Lung (tissue), 11 donors: ENCODE measurements at regions not wholly inside any gene's neighbourhood (a gene's known extent, or its start where the extent isn't known, plus 50 kb on each side); places are given as distances from the start of the nearest gene placed in this dataset.
"Not testable (repeated sequence)": the region's sequence is repeated elsewhere in the genome, so short reads cannot be mapped to it uniquely, and the experiment has no call there.

Experiments used
- ATAC-seq: fragments of 200-7000 bp; cut with Tn5 transposase; one replicate; pipeline ENCODE4 v1.9.1; 2020; ENCODE audit warnings: moderate number of reproducible peaks; ENCODE audit not compliant: insufficient read depth, low FRiP score
- DNase-seq, 3 donors: peaks; one replicate each; pipeline ENCODE4 v3.0.0-alpha.2; 2013 to 2017
- H3K27ac ChIP-seq, 2 donors: one replicate each; pipeline ENCODE4 v1.5.1; 2013; ENCODE audit warnings: mild to moderate bottlenecking in 2 of 2, moderate library complexity in 2 of 2, control low read depth in 1 of 2, inconsistent platforms in 1 of 2, low read depth in 1 of 2, low read length in 1 of 2
- H3K27me3 ChIP-seq, 3 donors: one replicate each; pipeline ENCODE4 v1.5.1; 2013; ENCODE audit warnings: low read length in 2 of 3; ENCODE audit not compliant: control insufficient read depth in 3 of 3, insufficient read depth in 3 of 3
- H3K36me3 ChIP-seq, 4 donors: one replicate each; pipeline ENCODE4 v1.5.1; 2013; ENCODE audit warnings: low read length in 4 of 4, mild to moderate bottlenecking in 1 of 4, moderate library complexity in 1 of 4; ENCODE audit not compliant: control insufficient read depth in 4 of 4, insufficient read depth in 4 of 4
- H3K4me1 ChIP-seq, 5 donors: one replicate each; pipeline ENCODE4 v1.5.1; 2013; ENCODE audit warnings: low read length in 5 of 5, mild to moderate bottlenecking in 2 of 5, moderate library complexity in 1 of 5; ENCODE audit not compliant: control insufficient read depth in 5 of 5, insufficient read depth in 5 of 5
- H3K4me3 ChIP-seq: one replicate; pipeline ENCODE4 v1.5.1; 2013; ENCODE audit warnings: mild to moderate bottlenecking, control low read depth, moderate library complexity
- H3K9ac ChIP-seq, 2 donors: one replicate each; pipeline ENCODE4 v1.5.1; 2013; ENCODE audit warnings: low read length in 2 of 2, control low read depth in 1 of 2; ENCODE audit not compliant: insufficient read depth in 1 of 2
- H3K9me3 ChIP-seq, 4 donors: one replicate each; pipeline ENCODE4 v1.5.1; 2013; ENCODE audit warnings: low read length in 3 of 4, mild to moderate bottlenecking in 1 of 4, moderate library complexity in 1 of 4; ENCODE audit not compliant: control insufficient read depth in 4 of 4, insufficient read depth in 3 of 4
- CTCF ChIP-seq: IDR thresholded peaks from 2 replicates; pipeline ENCODE4 v1.5.1; 2012; ENCODE audit warnings: mild to moderate bottlenecking; ENCODE audit errors: control extremely low read depth, extremely low read depth
- WGBS, 2 donors: extraction: QIAGEN DNeasy Blood & Tissue Kit; methylation state at CpG; one replicate each; pipeline ENCODE4 v1.1.7; 2013; 5-methylcytosine and 5-hydroxymethylcytosine counted together
- donor health status: control.
- donor health status: control.
- donor health status: Bipolar disorder and iron deficiency.
- donor health status: healthy.
- donor health status: DM: yes; HTN: yes; CAD: no.

GRCh38 chr14:89507521-89507920 is 90.5 kb upstream of the FOXN3 start:
- WGBS, 2 donors: 72 to 85% methylated on average over 1 of the region's 1 CpG
- Histone ChIP-seq H3K9me3 (no peaks in the 10 kb centered on the region), H3K36me3 (no peaks in the 10 kb centered on the region), H3K27me3 (no peaks in the 10 kb centered on the region), H3K9ac (no peak overlapping the region), H3K4me3 (no peak overlapping the region), H3K27ac (no peak overlapping the region), H3K4me1 (peaks cover 0 to 12% (median 0%) of the 10 kb centered on the region in 5 donors)
- DNase-seq: no peak
- ATAC-seq: no peak
- TF ChIP-seq CTCF: no peak

DNA sequence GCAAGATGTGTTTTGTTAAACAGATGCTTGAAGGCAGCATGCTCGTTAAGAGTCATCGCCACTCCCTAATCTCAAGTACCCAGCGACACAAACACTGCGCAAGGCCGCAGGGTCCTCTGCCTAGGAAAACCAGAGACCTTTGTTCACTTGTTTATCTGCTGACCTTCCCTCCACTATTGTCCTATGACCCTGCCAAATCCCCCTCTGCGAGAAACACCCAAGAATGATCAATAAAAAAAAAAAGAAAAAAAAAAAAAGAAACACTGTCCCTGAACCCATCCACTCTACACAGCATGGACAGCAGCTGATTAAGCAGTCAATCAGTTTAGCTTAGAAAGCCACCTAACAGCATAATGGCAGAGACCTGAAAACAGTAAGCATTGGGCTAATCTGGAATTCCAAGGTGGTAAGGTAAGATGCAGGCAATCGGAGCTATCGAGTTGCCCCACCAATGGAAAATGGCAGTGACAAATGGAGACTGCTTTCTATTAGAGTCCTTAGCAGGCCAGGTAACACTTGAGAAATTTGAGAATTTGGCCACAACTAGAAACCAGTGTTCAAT is 89.9 kb upstream of the FOXN3 start:
- WGBS, 2 donors: 75 to 95% methylated on average over 7 of the region's 8 CpGs
- ATAC-seq: not testable (repeated sequence)

GRCh38 chr14:89504602-89505313 is 87.7 kb upstream of the FOXN3 start:
- peaks cover 0 to 5% (median 0%) of the 10 kb centered on the region in 5 donors for H3K4me1 ChIP-seq
- TF ChIP-seq CTCF: no peak
- WGBS, 2 donors: 47 to 71% methylated on average over 6 of the region's 6 CpGs
- DNase-seq (no peak), ATAC-seq (peak; percentile 53)
- H3K9ac ChIP-seq: no peak overlapping the region
- peaks cover 0 to 4% (median 0%) of the 10 kb centered on the region in 4 donors for H3K36me3 ChIP-seq
- H3K4me3 ChIP-seq: no peak overlapping the region
- no peaks in the 10 kb centered on the region for H3K9me3 ChIP-seq
- H3K27me3 ChIP-seq: no peaks in the 10 kb centered on the region
- H3K27ac ChIP-seq: peak overlapping the region in 1 of 2 donors; percentile 34

More for the DNA sequence above, 89.9 kb upstream of the FOXN3 start:
- not testable (repeated sequence) for H3K27ac ChIP-seq, DNase-seq, H3K9me3 ChIP-seq, H3K4me3 ChIP-seq, H3K27me3 ChIP-seq, H3K9ac ChIP-seq, H3K36me3 ChIP-seq
- H3K4me1 ChIP-seq: peaks cover 0 to 12% (median 0%) of the 10 kb centered on the region in 5 donors

GRCh38 chr14:89504091-89504490 is 87.1 kb upstream of the FOXN3 start:
- Histone ChIP-seq H3K27ac (peak overlapping the region in 1 of 2 donors; percentile 34), H3K36me3 (peaks cover 0 to 4% (median 0%) of the 10 kb centered on the region in 4 donors), H3K4me3 (no peak overlapping the region), H3K27me3 (no peaks in the 10 kb centered on the region), H3K9me3 (no peaks in the 10 kb centered on the region), H3K9ac (no peak overlapping the region), H3K4me1 (peaks cover 0 to 5% (median 0%) of the 10 kb centered on the region in 5 donors)
- TF ChIP-seq CTCF: no peak
- DNase-seq (no peak), ATAC-seq (no peak)
- 47 to 57% methylated on average over 3 of the region's 3 CpGs for WGBS, 2 donors
